ENCODE measurements at regions not wholly inside any gene's neighbourhood (a gene's known extent, or its start where the extent isn't known, plus 50 kb on each side); places are given as distances from the start of the nearest gene placed in this dataset.

GRCh38 chr20:55424476-55424875, 580.8 kb downstream of the CBLN4 start:
- TF ChIP-seq POLR2A (IDR thresholded peaks at IDR 0.05) (no peak), CTCF (IDR thresholded peaks at IDR 0.05) (no peak), POLR2AphosphoS5 (IDR thresholded peaks at IDR 0.05) (no peak)

All from prostate gland (tissue), 2 donors.